Spinal cord (tissue), 9 donors: ENCODE measurements at regions not wholly inside any gene's neighbourhood (a gene's known extent, or its start where the extent isn't known, plus 50 kb on each side); places are given as distances from the start of the nearest gene placed in this dataset.
"Not testable (repeated sequence)": the region's sequence is repeated elsewhere in the genome, so short reads cannot be mapped to it uniquely, and the experiment has no call there.

Experiments
- DNase-seq, 6 donors: peaks; one replicate each; pipeline versions ENCODE4 v3.0.0 to v3.0.0-alpha.2; 2013 to 2015; ENCODE audit warnings: low spot score in 6 of 6, low read depth in 4 of 6
- H3K27ac ChIP-seq: one replicate; pipeline ENCODE4 v1.5.1; 2013; ENCODE audit warnings: low read depth, low read length, control low read depth
- H3K27me3 ChIP-seq: one replicate; pipeline ENCODE4 v1.6.1; 2013; ENCODE audit warnings: low read length; ENCODE audit not compliant: control insufficient read depth, insufficient read depth
- H3K36me3 ChIP-seq: one replicate; pipeline ENCODE4 v1.6.1; 2013; ENCODE audit warnings: low read length; ENCODE audit not compliant: control insufficient read depth, insufficient read depth
- H3K4me1 ChIP-seq: one replicate; pipeline ENCODE4 v1.6.1; 2013; ENCODE audit warnings: low read length; ENCODE audit not compliant: control insufficient read depth, insufficient read depth
- H3K4me3 ChIP-seq: one replicate; pipeline ENCODE4 v1.5.1; 2013; ENCODE audit warnings: low read depth, low read length, control low read depth
- H3K9me3 ChIP-seq: one replicate; pipeline ENCODE4 v1.6.1; 2013; ENCODE audit warnings: low read length; ENCODE audit not compliant: control insufficient read depth, insufficient read depth
- WGBS: methylation state at CpG from one replicate; pipeline ENCODE4 v1.1.5; 2013; ENCODE audit warnings: missing lambda C conversion rate; ENCODE audit not compliant: insufficient coverage; 5-methylcytosine and 5-hydroxymethylcytosine counted together
- donor health status: healthy.

- H3K9me3 ChIP-seq, DNase-seq, H3K36me3 ChIP-seq, H3K27me3 ChIP-seq, H3K27ac ChIP-seq, H3K4me3 ChIP-seq, H3K4me1 ChIP-seq: not testable (repeated sequence)
- 56% methylated on average over 1 of the region's 1 CpG for WGBS
Observed at GRCh38 chr21:9572782-9573181, 948.6 kb upstream of the TPTE start.

GRCh38 chr21:9573528-9573927 is 947.9 kb upstream of the TPTE start:
- H3K36me3 ChIP-seq, H3K9me3 ChIP-seq, H3K27ac ChIP-seq, H3K27me3 ChIP-seq, H3K4me3 ChIP-seq, DNase-seq, H3K4me1 ChIP-seq: not testable (repeated sequence)
- WGBS, result no CpG with 5 or more reads among the region's 1 CpG

GRCh38 chr21:9579275-9579674 is 942.1 kb upstream of the TPTE start:
- H3K9me3 ChIP-seq, H3K4me1 ChIP-seq, H3K27ac ChIP-seq, H3K27me3 ChIP-seq, H3K4me3 ChIP-seq, DNase-seq, H3K36me3 ChIP-seq: not testable (repeated sequence)
- no CpG with 5 or more reads among the region's 17 CpGs for WGBS

- not testable (repeated sequence) for H3K27ac ChIP-seq, H3K9me3 ChIP-seq, H3K4me1 ChIP-seq, H3K27me3 ChIP-seq, DNase-seq, H3K4me3 ChIP-seq, H3K36me3 ChIP-seq
- no CpG with 5 or more reads among the region's 3 CpGs for WGBS
Observed at GRCh38 chr21:9587941-9588340, 933.4 kb upstream of the TPTE start.

- H3K27ac ChIP-seq, result not testable (repeated sequence)
- 70% methylated on average over 5 of the region's 24 CpGs for WGBS
Observed at GRCh38 chr21:9592591-9592990, 928.8 kb upstream of the TPTE start.

GRCh38 chr21:9593646-9594045 is 927.7 kb upstream of the TPTE start:
- not testable (repeated sequence) for H3K27ac ChIP-seq, H3K4me3 ChIP-seq, H3K36me3 ChIP-seq, H3K4me1 ChIP-seq, H3K27me3 ChIP-seq, DNase-seq, H3K9me3 ChIP-seq
- no CpG with 5 or more reads among the region's 27 CpGs for WGBS

More at GRCh38 chr21:9592591-9592990, 928.8 kb upstream of the TPTE start:
- H3K36me3 ChIP-seq, H3K4me3 ChIP-seq, H3K9me3 ChIP-seq, H3K4me1 ChIP-seq, DNase-seq, H3K27me3 ChIP-seq: not testable (repeated sequence)

- not testable (repeated sequence) for H3K4me1 ChIP-seq, H3K27ac ChIP-seq, H3K9me3 ChIP-seq, H3K36me3 ChIP-seq, H3K4me3 ChIP-seq, H3K27me3 ChIP-seq, DNase-seq
- 66% methylated on average over 5 of the region's 23 CpGs for WGBS
Observed at GRCh38 chr21:9614011-9614410, 907.4 kb upstream of the TPTE start.

GRCh38 chr21:9621121-9621793 is 900.1 kb upstream of the TPTE start:
- no CpG with 5 or more reads among the region's 2 CpGs for WGBS
- not testable (repeated sequence) for H3K9me3 ChIP-seq, H3K4me3 ChIP-seq, H3K36me3 ChIP-seq, H3K27me3 ChIP-seq, H3K27ac ChIP-seq, H3K4me1 ChIP-seq, DNase-seq

- not testable (repeated sequence) for DNase-seq, H3K9me3 ChIP-seq, H3K36me3 ChIP-seq, H3K27ac ChIP-seq, H3K4me3 ChIP-seq, H3K4me1 ChIP-seq, H3K27me3 ChIP-seq
- no CpG with 5 or more reads among the region's 3 CpGs for WGBS
Observed at GRCh38 chr21:9628051-9628450, 893.3 kb upstream of the TPTE start.

- not testable (repeated sequence) for H3K27me3 ChIP-seq, H3K4me3 ChIP-seq, H3K36me3 ChIP-seq, H3K4me1 ChIP-seq, H3K9me3 ChIP-seq, DNase-seq, H3K27ac ChIP-seq
Observed at GRCh38 chr21:9647409-9647808, 874.0 kb upstream of the TPTE start.
